Skeletal muscle satellite cell (primary cell): ENCODE measurements at regions not wholly inside any gene's neighbourhood (a gene's known extent, or its start where the extent isn't known, plus 50 kb on each side); places are given as distances from the start of the nearest gene placed in this dataset.
"Not testable (repeated sequence)": the region's sequence is repeated elsewhere in the genome, so short reads cannot be mapped to it uniquely, and the experiment has no call there.

Source experiments
- H3K27me3 ChIP-seq: 2 replicates; pipeline ENCODE4 v1.7.0; 2013; ENCODE audit warnings: low read length; ENCODE audit not compliant: control insufficient read depth, insufficient read depth
- H3K36me3 ChIP-seq: 2 replicates; pipeline ENCODE4 v1.7.0; 2013; ENCODE audit warnings: mild to moderate bottlenecking, control low read depth, low read length; ENCODE audit not compliant: insufficient read depth
- H3K4me1 ChIP-seq: 2 replicates; pipeline ENCODE4 v1.7.0; 2013; ENCODE audit warnings: low read length; ENCODE audit not compliant: control insufficient read depth, insufficient read depth
- H3K4me2 ChIP-seq: 2 replicates; pipeline ENCODE4 v1.7.0; 2013; ENCODE audit warnings: mild to moderate bottlenecking, low read length
- H3K4me3 ChIP-seq: 2 replicates; pipeline ENCODE4 v1.7.0; 2013; ENCODE audit warnings: low read length
- H3K9ac ChIP-seq: 2 replicates; pipeline ENCODE4 v1.7.0; 2013; ENCODE audit warnings: mild to moderate bottlenecking, low read depth, low read length, moderate library complexity
- H3K9me3 ChIP-seq: replicated peaks from 2 replicates; pipeline ENCODE4 v1.7.0; 2013; ENCODE audit warnings: mild to moderate bottlenecking, control low read depth, low read length

DNA sequence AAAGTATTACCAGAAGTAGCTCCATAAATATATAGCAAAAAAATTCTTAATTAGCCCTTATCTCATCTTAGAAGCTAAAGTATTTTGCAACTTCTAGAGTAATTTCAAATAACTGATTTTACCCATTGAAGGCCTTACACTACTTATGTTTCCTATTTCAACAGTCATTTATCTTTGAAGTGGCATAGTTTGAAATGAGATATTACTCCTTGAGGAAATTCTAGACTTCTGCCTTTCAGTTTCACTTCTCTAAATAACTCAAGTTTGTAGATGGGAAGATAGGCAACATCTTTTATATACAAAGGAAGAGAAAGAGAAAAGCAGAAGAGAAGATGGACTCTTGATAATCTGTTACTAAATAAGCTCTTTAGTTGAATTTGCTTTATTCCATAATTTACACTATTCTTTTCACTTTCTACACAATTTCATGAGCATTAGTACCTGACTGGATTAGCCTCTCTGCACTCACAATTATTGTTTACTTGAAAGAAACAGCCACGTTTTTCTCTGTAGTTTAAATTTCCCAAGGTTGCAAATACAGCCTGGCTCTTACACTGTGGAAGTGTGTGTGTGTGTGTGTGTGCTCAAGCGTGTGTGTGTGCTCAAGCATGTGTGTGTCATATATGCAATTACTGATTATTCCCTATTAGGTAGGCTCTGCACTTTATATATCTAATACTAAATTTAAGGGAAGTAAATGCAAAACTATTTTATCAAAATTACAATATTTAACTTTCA is 60.6 kb upstream of the EMB start:
- Histone ChIP-seq H3K27me3 (peaks cover 10% of the 10 kb centered on the region), H3K36me3 (no peaks in the 10 kb centered on the region)

DNA sequence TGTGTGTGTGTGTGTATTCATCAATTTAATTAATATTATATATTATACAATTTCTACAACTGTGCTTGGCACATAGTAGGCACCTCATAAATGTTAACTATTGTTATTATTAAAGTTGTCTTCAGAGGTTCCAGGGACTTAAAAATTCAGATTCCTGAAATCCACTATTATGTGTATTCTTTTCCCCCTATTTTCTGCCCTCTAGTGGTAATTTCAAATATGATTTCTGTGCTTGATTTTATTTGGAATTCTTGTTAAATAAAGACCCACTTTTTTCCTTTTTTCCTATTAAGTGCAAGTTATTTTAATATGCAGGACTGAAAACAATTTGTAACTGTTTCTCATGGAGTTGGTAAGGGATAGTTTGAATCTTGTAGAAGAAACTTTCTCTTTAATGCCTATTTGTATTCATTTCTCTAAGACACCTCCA is 72.0 kb upstream of the EMB start:
- H3K4me2 ChIP-seq, H3K4me1 ChIP-seq, H3K9me3 ChIP-seq, H3K27me3 ChIP-seq, H3K36me3 ChIP-seq, H3K9ac ChIP-seq, H3K4me3 ChIP-seq: not testable (repeated sequence)

More for the DNA sequence above, 60.6 kb upstream of the EMB start:
- Histone ChIP-seq H3K4me2 (no peak overlapping the region), H3K4me3 (no peak overlapping the region), H3K9me3 (no peaks in the 10 kb centered on the region), H3K9ac (no peak overlapping the region), H3K4me1 (no peaks in the 10 kb centered on the region)

DNA sequence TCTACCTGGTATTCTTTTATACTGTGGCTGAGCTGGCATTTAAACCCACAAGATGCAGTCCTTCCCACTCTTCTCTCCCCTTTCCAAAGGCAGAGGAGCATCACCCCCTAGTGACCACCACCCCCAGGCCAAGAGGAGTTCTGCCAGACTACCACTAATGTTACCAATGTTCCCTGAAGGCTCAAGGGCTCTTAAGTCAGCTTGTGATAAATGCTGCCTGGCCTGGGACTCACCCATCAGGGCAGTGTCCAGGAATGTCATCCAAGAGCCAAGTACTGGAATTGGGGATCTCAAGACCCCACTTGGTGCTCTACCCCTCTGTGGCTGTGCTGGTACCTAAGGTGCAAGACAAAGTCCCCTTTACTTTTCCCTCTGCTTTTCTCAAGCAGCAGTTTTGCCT is 80.0 kb upstream of the EMB start:
- H3K36me3 ChIP-seq, H3K9me3 ChIP-seq, H3K4me3 ChIP-seq, H3K4me1 ChIP-seq, H3K27me3 ChIP-seq, H3K4me2 ChIP-seq, H3K9ac ChIP-seq: not testable (repeated sequence)

DNA sequence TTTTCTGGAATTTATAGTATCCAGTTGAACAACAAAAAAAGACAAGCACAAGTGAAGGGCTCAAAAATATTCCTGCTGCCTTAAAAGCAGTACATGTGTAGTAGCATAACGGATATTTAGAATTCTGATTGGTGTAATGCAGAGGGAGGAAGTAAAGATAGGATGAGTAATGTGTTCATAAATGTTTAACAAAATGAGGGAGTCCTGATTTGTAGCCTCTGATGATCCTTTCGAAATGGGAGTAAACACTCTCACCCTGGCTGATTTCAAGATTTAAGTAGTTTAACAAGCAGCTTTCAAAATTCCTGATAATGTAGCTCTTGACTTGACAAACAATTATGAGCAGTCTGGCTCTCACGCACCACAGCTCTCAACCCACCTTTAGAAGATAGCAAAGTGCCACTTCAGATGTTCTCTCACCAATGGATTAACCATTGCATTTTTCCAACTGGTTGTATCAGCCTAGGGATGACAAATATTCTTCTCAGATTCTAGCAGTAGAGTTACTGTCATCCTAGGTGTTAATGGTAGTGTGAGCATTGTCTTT is 86.5 kb upstream of the EMB start:
- not testable (repeated sequence) for H3K27me3 ChIP-seq, H3K4me2 ChIP-seq, H3K36me3 ChIP-seq, H3K9me3 ChIP-seq, H3K9ac ChIP-seq, H3K4me3 ChIP-seq, H3K4me1 ChIP-seq

DNA sequence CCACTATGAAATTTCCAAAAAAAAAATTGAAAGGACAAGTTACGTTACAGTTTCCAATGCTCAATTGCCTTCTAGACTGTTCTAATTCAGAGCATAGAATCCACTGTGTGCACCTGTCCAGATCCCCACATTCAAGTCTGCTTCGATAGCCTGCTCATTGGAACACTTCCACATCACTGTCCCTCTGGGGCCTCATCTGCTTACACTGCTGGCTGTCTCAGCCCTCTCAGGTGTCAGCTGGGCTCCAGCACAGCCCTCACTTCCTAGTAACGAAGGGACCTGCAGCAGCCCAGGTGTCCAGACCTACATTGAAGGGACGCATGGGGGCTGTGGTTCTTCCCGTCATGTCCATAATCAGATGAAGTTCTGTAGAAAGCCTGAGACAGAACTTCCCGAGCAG is 94.3 kb upstream of the EMB start:
- Histone ChIP-seq H3K9ac (no peak overlapping the region), H3K4me1 (no peaks in the 10 kb centered on the region), H3K36me3 (no peaks in the 10 kb centered on the region), H3K27me3 (no peaks in the 10 kb centered on the region), H3K9me3 (no peaks in the 10 kb centered on the region), H3K4me2 (no peak overlapping the region), H3K4me3 (no peak overlapping the region)

DNA sequence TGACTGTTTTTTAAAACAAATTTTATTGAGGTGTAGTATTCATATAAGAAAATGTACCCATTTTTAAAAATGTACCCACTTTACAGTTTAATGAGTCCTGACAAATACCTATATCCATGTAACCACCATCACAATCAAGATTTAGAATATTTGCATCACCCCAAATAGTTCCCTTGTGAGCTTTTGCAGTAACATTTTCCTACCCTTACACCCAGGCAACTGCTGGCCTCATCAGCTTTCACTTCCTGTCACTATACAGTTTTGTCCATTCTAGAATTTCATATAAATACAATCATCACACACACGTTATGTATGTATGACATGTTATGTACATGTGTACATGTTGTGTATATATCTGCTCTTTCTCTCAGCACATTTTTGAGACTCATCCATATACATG is 96.4 kb upstream of the EMB start:
- not testable (repeated sequence) for H3K9me3 ChIP-seq, H3K36me3 ChIP-seq, H3K27me3 ChIP-seq, H3K4me2 ChIP-seq, H3K9ac ChIP-seq, H3K4me1 ChIP-seq, H3K4me3 ChIP-seq

DNA sequence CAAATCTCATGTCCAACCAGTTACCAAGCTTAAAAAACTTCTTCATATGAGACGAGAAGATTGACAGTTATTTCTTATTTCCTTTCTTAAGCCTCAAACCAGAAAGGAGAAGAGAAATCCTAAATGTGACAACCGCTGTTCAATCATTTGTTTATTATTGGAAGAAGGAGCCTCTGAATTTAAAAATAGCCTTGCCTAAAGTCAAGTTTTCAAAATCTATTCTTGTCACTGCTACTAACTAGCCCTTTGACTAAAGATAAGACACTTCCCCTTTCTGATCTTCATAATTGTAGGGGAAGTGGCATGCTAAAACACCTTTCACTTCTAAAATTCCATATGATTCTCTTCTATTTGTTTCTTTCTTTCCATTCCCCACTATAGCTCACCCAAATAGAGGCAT is 106.2 kb upstream of the EMB start:
- Histone ChIP-seq H3K4me2 (no peak overlapping the region), H3K9ac (no peak overlapping the region), H3K27me3 (no peaks in the 10 kb centered on the region), H3K4me3 (no peak overlapping the region), H3K9me3 (no peaks in the 10 kb centered on the region), H3K4me1 (no peaks in the 10 kb centered on the region), H3K36me3 (no peaks in the 10 kb centered on the region)

DNA sequence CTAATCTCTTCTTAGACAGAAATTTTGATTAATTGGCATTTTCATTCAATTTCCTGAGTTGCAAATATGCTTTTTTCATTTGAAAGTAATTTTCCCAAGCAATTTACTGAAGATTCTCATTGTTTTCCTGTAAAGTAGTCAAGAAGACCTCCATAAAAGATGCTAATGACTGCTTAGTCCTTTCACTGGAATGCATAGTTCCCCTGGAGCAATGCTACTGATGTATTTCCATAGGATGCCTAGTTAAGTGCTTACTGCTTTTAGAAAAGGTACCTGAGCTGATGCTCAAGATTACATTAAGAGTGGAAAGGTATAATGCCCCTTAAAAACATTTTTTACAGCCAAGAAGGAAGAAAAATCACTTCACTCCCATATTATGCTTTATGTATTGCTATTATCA is 109.2 kb upstream of the EMB start:
- Histone ChIP-seq H3K36me3 (no peaks in the 10 kb centered on the region), H3K4me2 (no peak overlapping the region), H3K4me1 (peaks cover 5% of the 10 kb centered on the region), H3K27me3 (no peaks in the 10 kb centered on the region), H3K9ac (no peak overlapping the region), H3K4me3 (no peak overlapping the region), H3K9me3 (no peaks in the 10 kb centered on the region)

DNA sequence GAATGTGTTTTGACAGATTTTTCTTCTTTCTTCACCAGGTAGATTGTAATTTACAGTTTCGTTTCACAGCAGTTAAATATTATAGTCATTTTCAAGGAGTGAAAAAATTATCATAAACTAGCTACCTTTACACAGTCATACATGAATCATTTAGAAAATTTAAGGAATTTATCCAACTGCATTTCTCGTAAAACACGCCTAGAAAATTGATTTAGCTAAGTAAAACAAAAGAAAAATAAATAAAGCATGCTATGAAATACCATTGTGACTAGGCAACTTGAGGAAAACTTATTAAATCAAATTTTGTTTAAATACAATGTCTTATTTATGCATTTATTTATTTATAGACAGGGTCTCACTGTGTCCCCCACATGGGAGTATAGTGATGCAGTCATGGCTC is 109.9 kb upstream of the EMB start:
- H3K9me3 ChIP-seq = no peaks in the 10 kb centered on the region
- peaks cover 5% of the 10 kb centered on the region for H3K4me1 ChIP-seq
- no peaks in the 10 kb centered on the region for H3K27me3 ChIP-seq
- H3K36me3 ChIP-seq = no peaks in the 10 kb centered on the region
- no peak overlapping the region for H3K9ac ChIP-seq
- no peak overlapping the region for H3K4me3 ChIP-seq
- no peak overlapping the region for H3K4me2 ChIP-seq

DNA sequence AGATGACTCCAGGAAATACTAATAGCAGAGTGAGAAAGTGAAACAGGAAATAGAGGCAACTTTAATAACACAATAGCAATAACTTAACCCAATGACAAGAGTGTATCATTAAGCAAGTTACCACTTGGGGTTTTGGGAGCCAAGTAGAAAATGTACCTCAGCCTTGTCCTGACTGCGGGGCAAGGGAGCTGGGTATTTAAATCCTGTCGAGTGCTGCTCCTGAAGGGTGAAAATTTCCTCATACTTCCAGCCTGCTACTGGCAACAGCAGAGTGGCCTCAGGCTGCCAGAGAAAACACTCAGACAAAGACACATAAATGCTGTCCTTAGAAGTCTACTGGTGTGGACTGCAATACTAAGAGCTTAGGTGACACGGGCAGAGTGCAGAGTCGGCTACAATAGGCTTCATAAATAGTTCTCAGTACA is 112.5 kb upstream of the EMB start:
- Histone ChIP-seq H3K4me1 (peaks cover 5% of the 10 kb centered on the region), H3K36me3 (no peaks in the 10 kb centered on the region), H3K9me3 (no peaks in the 10 kb centered on the region), H3K27me3 (no peaks in the 10 kb centered on the region), H3K4me2 (peak overlapping the region; percentile 58), H3K4me3 (peak overlapping the region; percentile 24), H3K9ac (no peak overlapping the region)

DNA sequence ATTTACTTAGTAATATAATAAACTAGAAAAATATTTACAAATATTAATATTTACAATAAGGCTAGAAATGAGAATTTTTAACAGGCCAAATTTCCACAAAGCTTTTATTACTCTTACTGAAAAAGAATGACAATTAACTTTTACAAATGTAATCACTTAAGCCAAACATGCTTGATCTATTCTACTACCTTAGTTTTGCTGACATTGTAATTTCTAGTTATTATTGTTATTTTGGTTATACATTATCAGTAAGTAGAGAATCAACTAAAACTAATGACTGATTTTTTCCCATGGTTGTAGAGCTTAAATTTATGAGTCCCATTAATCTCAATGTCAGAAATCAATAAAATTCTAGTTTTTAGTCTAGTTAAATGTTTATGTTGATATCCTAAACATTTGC is 107.8 kb upstream of the PARP8 start:
- not testable (repeated sequence) for H3K9me3 ChIP-seq, H3K27me3 ChIP-seq, H3K4me1 ChIP-seq, H3K9ac ChIP-seq, H3K4me3 ChIP-seq, H3K36me3 ChIP-seq, H3K4me2 ChIP-seq

DNA sequence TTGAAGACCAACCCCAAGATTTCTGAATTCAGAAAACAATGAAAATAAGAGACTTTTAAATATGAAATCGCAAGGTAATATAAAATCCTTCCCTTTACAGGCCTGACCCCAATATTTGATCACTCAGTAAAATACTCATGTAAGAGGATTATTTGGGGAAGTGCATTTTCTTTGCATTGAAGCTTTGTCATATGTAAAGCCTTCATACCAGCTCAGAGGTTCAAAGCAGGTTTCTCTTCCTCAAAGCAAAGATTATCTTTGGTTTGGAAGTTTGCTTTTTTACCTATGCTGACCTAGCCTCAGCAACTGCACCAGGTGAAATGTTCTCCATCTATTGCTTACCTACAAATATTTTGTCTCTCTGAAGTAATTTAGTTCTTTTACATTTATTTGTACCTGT is 106.5 kb upstream of the PARP8 start:
- no peaks in the 10 kb centered on the region for H3K4me1 ChIP-seq

More for the DNA sequence above, 106.5 kb upstream of the PARP8 start:
- H3K9ac ChIP-seq = no peak overlapping the region
- no peaks in the 10 kb centered on the region for H3K27me3 ChIP-seq
- H3K4me2 ChIP-seq = no peak overlapping the region
- no peaks in the 10 kb centered on the region for H3K36me3 ChIP-seq
- H3K4me3 ChIP-seq = no peak overlapping the region
- H3K9me3 ChIP-seq = no peaks in the 10 kb centered on the region
